22Rv1 (cell line): ENCODE measurements at regions not wholly inside any gene's neighbourhood (a gene's known extent, or its start where the extent isn't known, plus 50 kb on each side); places are given as distances from the start of the nearest gene placed in this dataset.

Source experiments
- CTCF ChIP-seq: fragments of 450-650 bp; IDR thresholded peaks from 2 replicates; pipeline ENCODE4 v1.5.1; 2017; ENCODE audit warnings: mild to moderate bottlenecking
- ZFX ChIP-seq: fragments of 450-650 bp; IDR thresholded peaks from 2 replicates; pipeline ENCODE4 v1.6.1; 2017; ENCODE audit warnings: antibody characterized with exemption, borderline replicate concordance

- TF ChIP-seq CTCF (no peak), ZFX (no peak)
Measured at GRCh38 chr10:55215699-55216098, 414.7 kb upstream of the PCDH15 start.
